Lower leg skin (tissue), 4 donors: ENCODE measurements at regions not wholly inside any gene's neighbourhood (a gene's known extent, or its start where the extent isn't known, plus 50 kb on each side); places are given as distances from the start of the nearest gene placed in this dataset.

Source experiments
- DNase-seq, 2 donors: peaks; one replicate each; pipeline ENCODE4 v3.0.0-alpha.2; 2019; ENCODE audit warnings: low spot score in 2 of 2
- H3K4me3 ChIP-seq: fragments of 200-600 bp; sonication (generic); 2 replicates; pipeline ENCODE4 v1.5.1; 2017; ENCODE audit warnings: mild to moderate bottlenecking, low read depth; ENCODE audit not compliant: poor library complexity, severe bottlenecking
- CTCF ChIP-seq, 3 donors: fragments of 450-650 bp; IDR thresholded peaks; one replicate each; pipeline ENCODE4 v1.5.1; 2016; ENCODE audit warnings: antibody characterized with exemption in 3 of 3, mild to moderate bottlenecking in 3 of 3, moderate library complexity in 2 of 3
- POLR2A ChIP-seq, 2 donors: fragments of 450-650 bp; IDR thresholded peaks; one replicate each; pipeline ENCODE4 v1.6.1; 2016 to 2017; ENCODE audit warnings: antibody characterized with exemption in 2 of 2, mild to moderate bottlenecking in 1 of 2, moderate library complexity in 1 of 2
- WGBS, 2 donors: methylation state at CpG; one replicate each; pipeline ENCODE4 v1.1.5; 2018; 5-methylcytosine and 5-hydroxymethylcytosine counted together
- intact Hi-C: fragments of 100-400 bp; cut with DNase I; formaldehyde crosslinking; loops from one replicate; pipeline ENCODE4 v1.15.0; 2023; ENCODE audit warnings: low total_unique reads

- WGBS, 2 donors: 84% methylated on average over 4 of the region's 4 CpGs
- DNase-seq: no peak
- intact Hi-C loops: loop anchor here (1.0 kb wide), 1 partner anchor 28 kb away; no protein-coding TSS in a partner anchor
- H3K4me3 ChIP-seq: no peak overlapping the region
- TF ChIP-seq POLR2A (IDR thresholded peaks at IDR 0.05) (no peak), CTCF (IDR thresholded peaks at IDR 0.05) (no peak)
Measured at GRCh38 chr14:29062976-29063375, 296.4 kb downstream of the FOXG1 start.

- no peak overlapping the region for H3K4me3 ChIP-seq
- 81 to 87% methylated on average over 3 of the region's 3 CpGs for WGBS, 2 donors
- intact Hi-C loops: no loop called here
- TF ChIP-seq POLR2A (IDR thresholded peaks at IDR 0.05): no peak
- no peak for TF ChIP-seq CTCF (IDR thresholded peaks at IDR 0.05)
- DNase-seq: no peak
Measured at GRCh38 chr14:29064305-29064900, 297.8 kb downstream of the FOXG1 start.

GRCh38 chr14:29069228-29069627 lies 302.6 kb downstream of the FOXG1 start:
- intact Hi-C loops: no loop called here
- TF ChIP-seq POLR2A (IDR thresholded peaks at IDR 0.05) (no peak), CTCF (IDR thresholded peaks at IDR 0.05) (no peak)
- DNase-seq: no peak
- WGBS, 2 donors: 61 to 74% methylated on average over 1 of the region's 1 CpG
- H3K4me3 ChIP-seq: no peak overlapping the region

GRCh38 chr14:29075761-29076160 lies 309.2 kb downstream of the FOXG1 start:
- intact Hi-C loops: no loop called here
- DNase-seq: no peak
- H3K4me3 ChIP-seq: no peak overlapping the region
- TF ChIP-seq CTCF (IDR thresholded peaks at IDR 0.05): no peak
- no peak for TF ChIP-seq POLR2A (IDR thresholded peaks at IDR 0.05)

- TF ChIP-seq POLR2A (IDR thresholded peaks at IDR 0.05) (no peak), CTCF (IDR thresholded peaks at IDR 0.05) (no peak)
- DNase-seq: no peak
- H3K4me3 ChIP-seq: no peak overlapping the region
- intact Hi-C loops: no loop called here
- 78 to 87% methylated on average over 2 of the region's 2 CpGs for WGBS, 2 donors
Measured at GRCh38 chr14:29077916-29078315, 311.3 kb downstream of the FOXG1 start.
